Caki2 (cell line): ENCODE measurements at regions not wholly inside any gene's neighbourhood (a gene's known extent, or its start where the extent isn't known, plus 50 kb on each side); places are given as distances from the start of the nearest gene placed in this dataset.
A peak's percentile ranks its signal among the peaks of the same experiment; 100 is the strongest.

ENCODE experiments used
- DNase-seq: peaks from one replicate; pipeline ENCODE4 v3.0.0-alpha.2; 2015; ENCODE audit warnings: low read depth
- in situ Hi-C: cut with HindIII; loops from 2 replicates; pipeline ENCODE4 v1.10.0; 2016; ENCODE audit warnings: low sequenced_read_pairs, low pct_unique_long_range_greater_than_20kb, mixed read lengths

GRCh38 chr2:71787476-71788185 is 334.3 kb downstream of the DYSF start:
- no peak for DNase-seq
- in situ Hi-C loops, result no loop called here

GRCh38 chr2:71787108-71787415 is 333.7 kb downstream of the DYSF start:
- in situ Hi-C loops, result no loop called here
- no peak for DNase-seq

DNA sequence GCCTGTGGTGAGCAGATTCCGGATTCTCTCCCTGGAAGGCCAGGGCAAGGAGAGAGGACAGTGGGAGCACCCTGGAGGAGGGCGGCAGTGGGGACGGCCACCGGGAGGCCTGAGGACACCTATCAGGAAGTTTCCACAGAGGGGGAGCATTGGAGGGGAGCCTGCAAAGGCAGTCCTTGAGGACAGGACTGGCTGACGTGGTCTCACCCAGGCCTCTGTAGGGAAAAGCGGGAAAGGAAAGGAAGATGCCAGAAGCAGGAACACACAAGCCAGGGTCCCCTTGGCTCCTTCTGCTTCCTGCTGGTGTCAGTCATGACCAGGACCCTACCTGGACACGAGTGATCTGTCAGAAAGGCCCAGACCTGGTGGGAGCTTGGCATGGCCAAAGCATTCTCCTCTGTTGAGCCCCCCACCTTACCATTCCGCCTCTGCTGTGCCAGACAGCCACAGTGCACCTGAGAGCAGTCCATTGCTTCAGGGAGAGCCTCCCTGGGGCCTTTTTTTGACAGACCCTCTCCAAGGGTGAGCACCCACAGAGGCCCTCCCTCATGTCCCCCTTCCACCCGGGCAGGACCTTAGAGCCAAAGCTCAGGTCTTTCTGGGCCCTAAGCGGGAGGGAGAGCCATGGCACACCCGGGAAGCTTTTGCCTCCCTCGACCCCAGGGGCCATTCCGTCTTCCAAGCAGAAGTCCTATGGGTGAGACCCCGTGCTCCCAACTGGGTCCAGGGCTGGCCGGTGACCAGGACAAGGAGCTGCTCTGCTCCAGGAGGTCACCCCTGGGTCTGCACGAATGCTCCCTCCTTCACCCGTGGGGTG is 333.1 kb downstream of the DYSF start:
- in situ Hi-C loops, result no loop called here
- no peak for DNase-seq

- no peak for DNase-seq
- in situ Hi-C loops, result no loop called here
These were observed 332.2 kb downstream of the DYSF start for GRCh38 chr2:71785516-71785981.

- DNase-seq, result peak; percentile 64
- in situ Hi-C loops, result no loop called here
These were observed 331.6 kb downstream of the DYSF start for GRCh38 chr2:71784734-71785511.

DNA sequence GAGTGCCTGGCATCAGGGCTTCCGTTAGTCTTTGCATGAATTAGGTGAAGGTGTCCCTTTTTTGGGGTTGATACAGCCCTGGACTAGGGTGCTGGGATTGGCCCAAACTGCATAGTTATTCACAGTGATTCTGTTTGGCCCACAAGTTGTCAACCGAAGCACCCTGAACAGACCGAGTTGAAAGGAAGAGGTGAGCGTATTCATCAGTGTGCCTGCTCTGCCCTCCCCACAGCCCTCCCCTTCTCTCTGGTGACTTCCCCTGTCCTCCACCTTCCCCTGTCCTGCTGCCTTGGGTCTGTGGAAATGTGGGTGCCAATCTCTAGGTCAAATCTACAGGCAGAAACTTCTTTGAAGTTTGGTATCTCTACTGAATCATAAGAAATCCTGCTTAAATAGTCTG is 330.5 kb downstream of the DYSF start:
- DNase-seq, result no peak
- in situ Hi-C loops, result no loop called here

DNA sequence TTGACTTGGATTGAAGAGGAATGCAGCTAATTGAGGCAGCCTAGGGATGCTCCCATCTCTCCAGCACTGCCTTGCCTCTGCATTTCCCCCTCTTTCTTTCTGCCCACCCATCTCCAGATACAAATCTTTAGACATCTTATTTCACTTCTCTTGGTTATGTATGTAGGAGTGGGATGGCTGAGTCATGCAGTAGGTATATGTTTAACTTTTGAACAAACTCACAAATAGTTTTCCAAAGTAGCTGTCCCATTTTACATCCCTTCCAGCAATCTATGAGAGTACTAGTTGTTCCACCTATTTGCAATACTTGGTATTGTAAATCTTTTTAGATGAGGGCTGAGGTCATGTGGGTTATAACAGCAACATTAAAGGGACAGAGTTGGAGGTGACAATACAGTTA is 329.9 kb downstream of the DYSF start:
- DNase-seq, result peak; percentile 56
- in situ Hi-C loops, result no loop called here

DNA sequence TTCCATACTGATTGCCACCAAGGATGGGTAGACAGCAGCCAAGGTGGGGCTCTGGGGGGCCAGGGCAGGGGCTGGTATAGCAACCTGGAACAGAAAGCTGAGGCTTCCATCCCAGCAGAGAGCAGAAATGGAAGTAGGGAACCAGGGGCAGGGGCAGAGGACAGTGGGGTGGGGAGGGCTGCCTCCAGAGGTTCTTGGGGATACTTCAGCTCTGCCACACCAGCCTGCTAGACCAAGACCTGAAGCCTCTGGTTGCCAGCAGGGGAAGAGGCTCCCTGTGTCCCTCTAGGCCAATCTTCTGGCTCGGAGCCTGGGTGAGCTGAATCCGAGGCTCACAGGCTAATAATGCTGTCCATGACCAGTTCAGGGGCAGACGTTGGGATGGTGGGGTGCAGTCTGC is 329.0 kb downstream of the DYSF start:
- in situ Hi-C loops, result no loop called here
- no peak for DNase-seq

DNA sequence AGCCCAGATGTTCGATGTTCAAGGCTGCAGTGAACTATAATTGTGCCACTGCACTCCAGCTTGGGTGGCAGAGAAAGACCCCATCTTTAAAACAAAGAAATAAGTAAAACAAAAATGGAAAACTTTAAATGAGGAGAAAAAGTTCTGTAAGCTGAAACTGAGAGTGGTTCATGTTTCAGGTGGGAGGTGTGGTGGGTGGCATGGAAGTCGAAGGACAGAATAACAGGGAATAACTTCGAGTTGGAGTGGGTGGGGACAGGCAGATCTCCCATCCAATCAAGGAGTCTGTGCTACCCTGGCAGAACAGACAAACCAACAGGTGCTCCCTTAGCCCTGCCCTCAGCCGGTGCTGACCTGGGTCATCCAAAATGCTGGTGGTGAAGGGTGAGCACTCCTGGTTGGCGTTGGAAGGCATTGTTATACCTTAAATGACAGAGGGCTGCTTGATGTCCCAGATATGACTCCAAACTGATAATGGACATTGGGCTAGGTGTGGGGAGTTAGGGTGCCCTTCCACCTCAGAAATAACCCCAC is 328.4 kb downstream of the DYSF start:
- DNase-seq, result no peak
- in situ Hi-C loops, result no loop called here

GRCh38 chr2:71780162-71780561 is 326.8 kb downstream of the DYSF start:
- DNase-seq, result no peak
- in situ Hi-C loops, result no loop called here

- in situ Hi-C loops, result no loop called here
- DNase-seq, result no peak
These were observed 326.4 kb downstream of the DYSF start for GRCh38 chr2:71779774-71780105.

GRCh38 chr2:71778936-71779773 is 325.8 kb downstream of the DYSF start:
- in situ Hi-C loops, result no loop called here
- DNase-seq, result no peak

DNA sequence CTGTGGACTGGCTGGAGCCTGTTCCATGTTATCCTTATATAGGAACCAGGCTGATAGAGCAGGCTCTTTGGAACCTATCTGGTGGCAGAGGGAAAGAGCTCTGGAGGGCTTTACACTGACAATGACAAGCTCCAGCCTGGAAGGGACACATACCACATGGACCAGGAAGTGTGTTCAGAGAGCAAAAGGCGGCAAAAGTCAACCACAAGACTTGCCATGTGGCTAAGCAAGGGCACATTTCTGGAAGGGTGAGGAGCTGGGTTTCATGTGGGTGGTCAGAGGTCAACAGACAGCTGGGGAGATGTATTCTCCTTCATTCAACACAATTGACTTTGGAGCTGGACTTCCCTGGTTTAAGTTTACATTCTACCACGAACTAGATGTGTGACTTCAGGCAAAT is 325.2 kb downstream of the DYSF start:
- in situ Hi-C loops, result no loop called here
- no peak for DNase-seq

GRCh38 chr2:71777946-71778345 is 324.6 kb downstream of the DYSF start:
- no peak for DNase-seq
- in situ Hi-C loops, result no loop called here

- DNase-seq, result no peak
- in situ Hi-C loops, result no loop called here
These were observed 322.9 kb downstream of the DYSF start for GRCh38 chr2:71776227-71776626.

GRCh38 chr2:71773218-71773617 is 319.9 kb downstream of the DYSF start:
- in situ Hi-C loops, result no loop called here
- DNase-seq, result no peak

- in situ Hi-C loops, result no loop called here
These were observed 319.3 kb downstream of the DYSF start for GRCh38 chr2:71772510-71773172.

DNA sequence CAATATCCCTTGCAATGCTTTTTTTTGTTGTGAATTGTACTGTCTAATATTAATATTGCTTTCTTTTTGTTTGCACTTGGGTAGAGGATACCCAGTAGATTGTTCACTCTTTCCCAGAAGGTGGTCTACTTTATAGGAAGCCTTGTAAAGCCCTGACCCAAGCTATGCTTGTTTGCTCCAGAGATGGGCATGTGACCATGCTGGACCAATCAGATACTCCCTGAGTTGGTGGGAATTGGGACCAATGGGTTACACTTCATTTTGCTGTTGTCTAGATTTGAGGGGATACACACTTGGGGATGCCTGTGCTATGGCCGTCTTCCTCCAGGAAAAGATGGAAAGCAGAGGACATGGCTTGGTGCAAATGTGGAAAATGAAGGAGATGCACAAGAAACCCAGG is 314.3 kb downstream of the DYSF start:
- in situ Hi-C loops, result no loop called here
- DNase-seq, result no peak

More at GRCh38 chr2:71772510-71773172, 319.3 kb downstream of the DYSF start:
- no peak for DNase-seq
